ENCODE measurements at regions not wholly inside any gene's neighbourhood (a gene's known extent, or its start where the extent isn't known, plus 50 kb on each side); places are given as distances from the start of the nearest gene placed in this dataset.

- Histone ChIP-seq H3K4me1 (ENCODE audit: insufficient read depth, low read length, poor library complexity, severe bottlenecking) (no peaks in the 10 kb centered on the region), H3K9me2 (ENCODE audit: insufficient read depth, low read length) (no peaks in the 10 kb centered on the region), H3K27ac (ENCODE audit: low read depth, low read length, poor library complexity, severe bottlenecking) (no peak overlapping the region), H4K20me1 (ENCODE audit: insufficient read depth, low read length) (no peaks in the 10 kb centered on the region), H3K79me2 (ENCODE audit: insufficient read depth, low read depth, low read length) (no peaks in the 10 kb centered on the region), H3K4me3 (ENCODE audit: low read depth, low read length, poor library complexity, severe bottlenecking) (no peak overlapping the region), H3K36me3 (ENCODE audit: insufficient read depth, low read length) (no peaks in the 10 kb centered on the region), H3K4me2 (ENCODE audit: low read length) (no peak overlapping the region), H2AFZ (ENCODE audit: low read length) (no peak overlapping the region), H3K9me3 (ENCODE audit: low read length) (no peaks in the 10 kb centered on the region)
- intact Hi-C loops (cut with micrococcal nuclease; ENCODE audit: unreplicated experiment), result no loop called here
- POLR2A ChIA-PET, result no interaction called here
- no peak for DNase-seq (ENCODE audit: low spot score)
- CTCF ChIA-PET (ENCODE audit: unreplicated experiment), result no interaction called here
- TF ChIP-seq EZH2phosphoT487 (IDR thresholded peaks at IDR 0.05; ENCODE audit: borderline replicate concordance, low read depth, low read length), result no peak
- TF ChIP-seq, protein P1, sequence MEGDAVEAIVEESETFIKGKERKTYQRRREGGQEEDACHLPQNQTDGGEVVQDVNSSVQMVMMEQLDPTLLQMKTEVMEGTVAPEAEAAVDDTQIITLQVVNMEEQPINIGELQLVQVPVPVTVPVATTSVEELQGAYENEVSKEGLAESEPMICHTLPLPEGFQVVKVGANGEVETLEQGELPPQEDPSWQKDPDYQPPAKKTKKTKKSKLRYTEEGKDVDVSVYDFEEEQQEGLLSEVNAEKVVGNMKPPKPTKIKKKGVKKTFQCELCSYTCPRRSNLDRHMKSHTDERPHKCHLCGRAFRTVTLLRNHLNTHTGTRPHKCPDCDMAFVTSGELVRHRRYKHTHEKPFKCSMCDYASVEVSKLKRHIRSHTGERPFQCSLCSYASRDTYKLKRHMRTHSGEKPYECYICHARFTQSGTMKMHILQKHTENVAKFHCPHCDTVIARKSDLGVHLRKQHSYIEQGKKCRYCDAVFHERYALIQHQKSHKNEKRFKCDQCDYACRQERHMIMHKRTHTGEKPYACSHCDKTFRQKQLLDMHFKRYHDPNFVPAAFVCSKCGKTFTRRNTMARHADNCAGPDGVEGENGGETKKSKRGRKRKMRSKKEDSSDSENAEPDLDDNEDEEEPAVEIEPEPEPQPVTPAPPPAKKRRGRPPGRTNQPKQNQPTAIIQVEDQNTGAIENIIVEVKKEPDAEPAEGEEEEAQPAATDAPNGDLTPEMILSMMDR (conservative IDR thresholded peaks at IDR 0.05; ENCODE audit: low read length), result no peak
- BruUV-seq (replicated peaks), result no TSS peak
Observed at GRCh38 chr18:69138088-69138487, 262.6 kb upstream of the DOK6 start.

DNA sequence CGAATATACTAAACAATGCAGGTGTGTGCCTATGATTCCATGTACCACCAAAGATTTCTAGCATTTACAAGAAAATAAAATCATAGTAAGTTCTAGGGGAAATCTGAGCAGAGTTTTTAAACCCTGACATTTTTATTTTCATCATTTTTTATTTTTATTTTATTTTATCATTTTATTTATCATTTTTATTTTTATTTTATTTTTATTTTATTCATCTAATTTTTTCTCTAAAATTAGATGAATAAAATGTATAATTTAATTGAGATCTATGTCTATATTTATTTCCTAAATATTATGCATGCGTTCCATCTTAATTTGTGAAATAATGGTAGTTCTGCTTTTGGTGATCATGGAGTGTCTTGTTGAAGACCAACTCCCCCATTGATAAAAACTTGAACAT is 257.6 kb upstream of the DOK6 start:
- Histone ChIP-seq H3K79me2 (ENCODE audit: insufficient read depth, low read depth, low read length) (no peaks in the 10 kb centered on the region), H3K27ac (ENCODE audit: low read depth, low read length, poor library complexity, severe bottlenecking) (no peak overlapping the region), H4K20me1 (ENCODE audit: insufficient read depth, low read length) (no peaks in the 10 kb centered on the region), H3K4me2 (ENCODE audit: low read length) (no peak overlapping the region), H3K36me3 (ENCODE audit: insufficient read depth, low read length) (no peaks in the 10 kb centered on the region), H2AFZ (ENCODE audit: low read length) (no peak overlapping the region), H3K9me2 (ENCODE audit: insufficient read depth, low read length) (no peaks in the 10 kb centered on the region), H3K4me1 (ENCODE audit: insufficient read depth, low read length, poor library complexity, severe bottlenecking) (no peaks in the 10 kb centered on the region), H3K9me3 (ENCODE audit: low read length) (no peaks in the 10 kb centered on the region), H3K4me3 (ENCODE audit: low read depth, low read length, poor library complexity, severe bottlenecking) (no peak overlapping the region)
- ChIA-PET CTCF (ENCODE audit: unreplicated experiment) (no interaction called here), POLR2A (no interaction called here)
- TF ChIP-seq, protein P1 (conservative IDR thresholded peaks at IDR 0.05; ENCODE audit: low read length), result no peak
- no peak for TF ChIP-seq EZH2phosphoT487 (IDR thresholded peaks at IDR 0.05; ENCODE audit: borderline replicate concordance, low read depth, low read length)
- no TSS peak for BruUV-seq (replicated peaks)
- no peak for DNase-seq (ENCODE audit: low spot score)
- intact Hi-C loops (cut with micrococcal nuclease; ENCODE audit: unreplicated experiment), result no loop called here

DNA sequence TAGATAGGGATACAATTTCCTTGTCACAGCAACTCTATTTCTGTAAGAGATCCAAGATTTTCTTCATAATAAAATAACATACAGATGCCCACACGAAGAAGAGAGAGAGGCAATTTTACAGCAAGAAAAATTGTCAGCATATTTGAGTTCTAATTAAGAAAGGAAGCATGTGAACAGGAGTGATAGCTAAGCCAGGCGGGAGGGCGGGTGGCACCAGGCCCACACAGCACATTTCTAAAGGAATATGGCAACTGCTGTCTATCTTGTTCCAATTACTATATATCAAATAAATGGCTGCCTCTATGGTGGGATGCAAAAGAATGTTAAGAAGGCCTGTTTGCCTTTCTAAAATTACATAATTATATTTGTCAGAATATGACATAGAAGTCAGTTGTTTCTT is 248.3 kb upstream of the DOK6 start:
- Histone ChIP-seq H3K9me3 (ENCODE audit: low read length) (no peaks in the 10 kb centered on the region), H3K4me1 (ENCODE audit: insufficient read depth, low read length, poor library complexity, severe bottlenecking) (no peaks in the 10 kb centered on the region), H3K4me2 (ENCODE audit: low read length) (no peak overlapping the region), H3K79me2 (ENCODE audit: insufficient read depth, low read depth, low read length) (no peaks in the 10 kb centered on the region), H3K36me3 (ENCODE audit: insufficient read depth, low read length) (no peaks in the 10 kb centered on the region), H3K4me3 (ENCODE audit: low read depth, low read length, poor library complexity, severe bottlenecking) (no peak overlapping the region), H3K9me2 (ENCODE audit: insufficient read depth, low read length) (no peaks in the 10 kb centered on the region), H3K27ac (ENCODE audit: low read depth, low read length, poor library complexity, severe bottlenecking) (no peak overlapping the region), H2AFZ (ENCODE audit: low read length) (no peak overlapping the region), H4K20me1 (ENCODE audit: insufficient read depth, low read length) (no peaks in the 10 kb centered on the region)
- ChIA-PET POLR2A (no interaction called here), CTCF (ENCODE audit: unreplicated experiment) (no interaction called here)
- TF ChIP-seq EZH2phosphoT487 (IDR thresholded peaks at IDR 0.05; ENCODE audit: borderline replicate concordance, low read depth, low read length), result no peak
- BruUV-seq (replicated peaks), result no TSS peak
- intact Hi-C loops (cut with micrococcal nuclease; ENCODE audit: unreplicated experiment), result no loop called here
- no peak for DNase-seq (ENCODE audit: low spot score)
